Mesenchymal stem cell (in vitro differentiated cells and primary cell): ENCODE measurements at regions not wholly inside any gene's neighbourhood (a gene's known extent, or its start where the extent isn't known, plus 50 kb on each side); places are given as distances from the start of the nearest gene placed in this dataset.

ENCODE experiments used
- DNase-seq: peaks from one replicate; pipeline ENCODE4 v3.0.0-alpha.2; 2013
- H2AFZ ChIP-seq: one replicate; pipeline ENCODE4 v1.6.1; 2013; ENCODE audit warnings: low read depth, mild to moderate bottlenecking, control low read depth, inconsistent platforms, low read length, moderate library complexity
- H2AK5ac ChIP-seq: 2 replicates; pipeline ENCODE4 v1.6.1; 2013; ENCODE audit warnings: low read length, moderate library complexity, mild to moderate bottlenecking, inconsistent platforms; ENCODE audit not compliant: severe bottlenecking
- H2BK120ac ChIP-seq: one replicate; pipeline ENCODE4 v1.6.1; 2013; ENCODE audit warnings: low read depth, mild to moderate bottlenecking, inconsistent platforms, low read length, moderate library complexity
- H2BK12ac ChIP-seq, 2 experiments: one replicate each; pipeline ENCODE4 v1.6.1; 2013; ENCODE audit warnings: inconsistent platforms in 2 of 2, low read length in 2 of 2, mild to moderate bottlenecking in 2 of 2, moderate library complexity in 2 of 2, control low read depth in 1 of 2
- H2BK15ac ChIP-seq: one replicate; pipeline ENCODE4 v1.6.1; 2013; ENCODE audit warnings: mild to moderate bottlenecking, low read depth, inconsistent platforms; ENCODE audit not compliant: poor library complexity, severe bottlenecking
- H2BK5ac ChIP-seq: 2 replicates; pipeline ENCODE4 v1.6.1; 2013; ENCODE audit warnings: low read depth, mild to moderate bottlenecking, low read length, control low read depth, inconsistent platforms; ENCODE audit not compliant: poor library complexity, severe bottlenecking
- H3K14ac ChIP-seq, 2 experiments: one replicate each; pipeline ENCODE4 v1.6.1; 2013; ENCODE audit warnings: inconsistent platforms in 2 of 2, low read length in 2 of 2, control low read depth in 1 of 2, mild to moderate bottlenecking in 1 of 2, moderate library complexity in 1 of 2
- H3K18ac ChIP-seq, 2 experiments: one replicate each; pipeline ENCODE4 v1.6.1; 2013; ENCODE audit warnings: inconsistent platforms in 2 of 2, low read length in 2 of 2, control low read depth in 1 of 2, low read depth in 1 of 2, mild to moderate bottlenecking in 1 of 2
- H3K23ac ChIP-seq, 2 experiments: one replicate each; pipeline ENCODE4 v1.6.1; 2013; ENCODE audit warnings: inconsistent platforms in 2 of 2, low read length in 2 of 2, mild to moderate bottlenecking in 2 of 2, moderate library complexity in 2 of 2, control low read depth in 1 of 2
- H3K27ac ChIP-seq: 2 replicates; pipeline ENCODE4 v1.5.1; 2013; ENCODE audit warnings: mild to moderate bottlenecking, moderate library complexity, low read length, control low read depth, inconsistent platforms; ENCODE audit not compliant: poor library complexity, severe bottlenecking
- H3K27me3 ChIP-seq, 2 experiments: 2 replicates each; pipeline versions ENCODE4 v1.6.1 to v1.7.0; 2013; ENCODE audit warnings: low read length in 2 of 2, mild to moderate bottlenecking in 2 of 2, moderate library complexity in 2 of 2, control low read depth in 1 of 2, inconsistent platforms in 1 of 2; ENCODE audit not compliant: control insufficient read depth in 1 of 2, insufficient read depth in 1 of 2
- H3K36me3 ChIP-seq, 2 experiments: 2 replicates each; pipeline versions ENCODE4 v1.6.1 to v1.7.0; 2013; ENCODE audit warnings: low read length in 2 of 2, control low read depth in 1 of 2, inconsistent platforms in 1 of 2, low read depth in 1 of 2, mild to moderate bottlenecking in 1 of 2; ENCODE audit not compliant: insufficient read depth in 2 of 2, control insufficient read depth in 1 of 2
- H3K4ac ChIP-seq, 2 experiments: one replicate each; pipeline ENCODE4 v1.6.1; 2013; ENCODE audit warnings: inconsistent platforms in 2 of 2, low read length in 2 of 2, mild to moderate bottlenecking in 2 of 2, moderate library complexity in 2 of 2, control low read depth in 1 of 2, low read depth in 1 of 2
- H3K4me1 ChIP-seq: 2 replicates; pipeline ENCODE4 v1.6.1; 2013; ENCODE audit warnings: low read depth, low read length, control low read depth; ENCODE audit not compliant: control insufficient read depth, insufficient read depth
- H3K4me2 ChIP-seq: 2 replicates; pipeline ENCODE4 v1.6.1; 2013; ENCODE audit warnings: low read length, mild to moderate bottlenecking, inconsistent platforms; ENCODE audit not compliant: poor library complexity, severe bottlenecking
- H3K4me3 ChIP-seq, 2 experiments: 2 replicates each; pipeline versions ENCODE4 v1.5.1 to v1.7.0; 2013; ENCODE audit warnings: low read length in 2 of 2, mild to moderate bottlenecking in 2 of 2, control low read depth in 1 of 2, low read depth in 1 of 2; ENCODE audit not compliant: insufficient read depth in 1 of 2
- H3K79me1 ChIP-seq: replicated peaks from 2 replicates; pipeline ENCODE4 v1.6.1; 2013; ENCODE audit warnings: mild to moderate bottlenecking, control low read depth, low read length, inconsistent platforms; ENCODE audit not compliant: poor library complexity, severe bottlenecking
- H3K9ac ChIP-seq: 2 replicates; pipeline ENCODE4 v1.7.0; 2013; ENCODE audit warnings: mild to moderate bottlenecking, low read length, moderate library complexity
- H3K9me3 ChIP-seq: 2 replicates; pipeline ENCODE4 v1.7.0; 2013; ENCODE audit warnings: mild to moderate bottlenecking, low read length; ENCODE audit not compliant: control insufficient read depth
- H4K8ac ChIP-seq: one replicate; pipeline ENCODE4 v1.6.1; 2013; ENCODE audit warnings: inconsistent platforms, mild to moderate bottlenecking, low read length, moderate library complexity
- H4K91ac ChIP-seq: one replicate; pipeline ENCODE4 v1.6.1; 2013; ENCODE audit warnings: mild to moderate bottlenecking, low read length, inconsistent platforms
- WGBS: methylation state at CpG from one replicate; pipeline ENCODE4 v1.1.7; 2013; ENCODE audit warnings: mixed read lengths; 5-methylcytosine and 5-hydroxymethylcytosine counted together

- no peak overlapping the region for H3K9ac ChIP-seq
- H3K9me3 ChIP-seq = no peaks in the 10 kb centered on the region
- H3K4me3 ChIP-seq = no peak overlapping the region
- no peak overlapping the region for H4K8ac ChIP-seq
- H3K79me1 ChIP-seq = no peaks in the 10 kb centered on the region
- no peak overlapping the region for H3K14ac ChIP-seq
- no peak for DNase-seq
- H3K36me3 ChIP-seq = no peaks in the 10 kb centered on the region
- H2BK5ac ChIP-seq = no peak overlapping the region
- no peak overlapping the region for H2AFZ ChIP-seq
- no peak overlapping the region for H2BK15ac ChIP-seq
- no peak overlapping the region for H3K18ac ChIP-seq
- peaks cover 3% of the 10 kb centered on the region for H3K4me1 ChIP-seq
- no peak overlapping the region for H2BK12ac ChIP-seq
- WGBS = 88% methylated on average over 2 of the region's 3 CpGs
- no peak overlapping the region for H2AK5ac ChIP-seq
- H3K23ac ChIP-seq = no peak overlapping the region
- no peak overlapping the region for H3K4me2 ChIP-seq
- no peak overlapping the region for H2BK120ac ChIP-seq
- no peak overlapping the region for H3K27ac ChIP-seq
- no peak overlapping the region for H4K91ac ChIP-seq
- peaks cover 0 to 3% of the 10 kb centered on the region in 2 experiments for H3K27me3 ChIP-seq
- no peak overlapping the region for H3K4ac ChIP-seq
Observed at GRCh38 chr2:23292024-23292423, 93.0 kb upstream of the KLHL29 start.

GRCh38 chr2:23293063-23293462 is 91.9 kb upstream of the KLHL29 start:
- H3K18ac ChIP-seq = no peak overlapping the region
- no peak overlapping the region for H2BK120ac ChIP-seq
- H3K4me3 ChIP-seq = no peak overlapping the region
- no peak overlapping the region for H2BK12ac ChIP-seq
- H3K27me3 ChIP-seq = peaks cover 0 to 3% of the 10 kb centered on the region in 2 experiments
- no peak overlapping the region for H3K4ac ChIP-seq
- no peaks in the 10 kb centered on the region for H3K4me1 ChIP-seq
- no peak overlapping the region for H2AFZ ChIP-seq
- no peak overlapping the region for H4K91ac ChIP-seq
- H3K23ac ChIP-seq = no peak overlapping the region
- no peak overlapping the region for H2BK15ac ChIP-seq
- 84% methylated on average over 6 of the region's 6 CpGs for WGBS
- no peak overlapping the region for H3K4me2 ChIP-seq
- no peak overlapping the region for H2AK5ac ChIP-seq
- H3K27ac ChIP-seq = no peak overlapping the region
- no peak overlapping the region for H2BK5ac ChIP-seq
- no peak overlapping the region for H3K14ac ChIP-seq
- no peaks in the 10 kb centered on the region for H3K9me3 ChIP-seq
- H3K9ac ChIP-seq = no peak overlapping the region
- H3K79me1 ChIP-seq = no peaks in the 10 kb centered on the region
- no peaks in the 10 kb centered on the region for H3K36me3 ChIP-seq
- DNase-seq = peak; percentile 13
- H4K8ac ChIP-seq = no peak overlapping the region

DNA sequence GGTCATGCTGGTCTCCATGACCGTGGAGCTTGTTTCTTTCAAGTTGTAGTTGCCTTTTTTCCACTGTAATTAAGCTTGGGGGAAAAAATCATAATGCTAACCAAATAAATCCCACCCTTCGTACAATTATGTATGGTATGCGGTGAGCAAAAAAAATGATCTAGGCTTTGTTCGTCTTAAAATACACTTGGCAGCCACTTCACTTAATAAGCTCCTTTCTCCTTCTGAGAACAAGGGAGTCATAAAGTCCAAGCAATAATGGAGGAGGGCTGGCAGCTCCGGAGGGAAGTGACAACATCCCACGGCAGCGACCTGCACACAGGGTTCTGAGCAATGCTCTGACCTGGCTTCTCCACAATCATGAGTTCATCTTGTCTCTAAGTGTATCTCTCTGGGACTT is 91.2 kb upstream of the KLHL29 start:
- H3K27ac ChIP-seq = no peak overlapping the region
- H3K27me3 ChIP-seq = peaks cover 0 to 3% of the 10 kb centered on the region in 2 experiments
- no peak overlapping the region for H3K14ac ChIP-seq
- no peak overlapping the region for H3K4me2 ChIP-seq
- no peak overlapping the region for H3K4me3 ChIP-seq
- no peak for DNase-seq
- H3K4me1 ChIP-seq = no peaks in the 10 kb centered on the region
- no peak overlapping the region for H3K18ac ChIP-seq
- no peak overlapping the region for H2BK5ac ChIP-seq
- no peaks in the 10 kb centered on the region for H3K36me3 ChIP-seq
- no peak overlapping the region for H3K23ac ChIP-seq
- no peaks in the 10 kb centered on the region for H3K9me3 ChIP-seq
- H4K8ac ChIP-seq = no peak overlapping the region
- WGBS = 66% methylated on average over 4 of the region's 7 CpGs
- no peak overlapping the region for H4K91ac ChIP-seq
- no peak overlapping the region for H3K4ac ChIP-seq
- H2AFZ ChIP-seq = no peak overlapping the region
- H2BK12ac ChIP-seq = no peak overlapping the region
- H3K79me1 ChIP-seq = no peaks in the 10 kb centered on the region
- no peak overlapping the region for H2AK5ac ChIP-seq
- H2BK15ac ChIP-seq = no peak overlapping the region
- H2BK120ac ChIP-seq = no peak overlapping the region
- H3K9ac ChIP-seq = no peak overlapping the region

- H3K27me3 ChIP-seq = peaks cover 0 to 3% of the 10 kb centered on the region in 2 experiments
- H3K4me3 ChIP-seq = no peak overlapping the region
- H2AFZ ChIP-seq = no peak overlapping the region
- H2AK5ac ChIP-seq = no peak overlapping the region
- no peak overlapping the region for H3K4me2 ChIP-seq
- H4K91ac ChIP-seq = no peak overlapping the region
- no peak overlapping the region for H3K23ac ChIP-seq
- no peak overlapping the region for H3K18ac ChIP-seq
- no peak overlapping the region for H3K4ac ChIP-seq
- H2BK120ac ChIP-seq = no peak overlapping the region
- no peak overlapping the region for H4K8ac ChIP-seq
- DNase-seq = no peak
- no peaks in the 10 kb centered on the region for H3K9me3 ChIP-seq
- no peaks in the 10 kb centered on the region for H3K79me1 ChIP-seq
- H3K4me1 ChIP-seq = no peaks in the 10 kb centered on the region
- 81% methylated on average over 4 of the region's 4 CpGs for WGBS
- no peak overlapping the region for H3K9ac ChIP-seq
- no peak overlapping the region for H2BK5ac ChIP-seq
- no peak overlapping the region for H2BK12ac ChIP-seq
- H3K14ac ChIP-seq = no peak overlapping the region
- no peak overlapping the region for H3K27ac ChIP-seq
- H2BK15ac ChIP-seq = no peak overlapping the region
- H3K36me3 ChIP-seq = no peaks in the 10 kb centered on the region
Observed at GRCh38 chr2:23294238-23294637, 90.7 kb upstream of the KLHL29 start.
